A549 (cell line): ENCODE measurements at regions not wholly inside any gene's neighbourhood (a gene's known extent, or its start where the extent isn't known, plus 50 kb on each side); places are given as distances from the start of the nearest gene placed in this dataset.

ENCODE experiments used
- ATAC-seq, 2 experiments: fragments of 200-7000 bp in 1 of 2; fragments of >200 bp in 1 of 2; cut with Nextera tagmentation in 1 of 2; cut with Tn5 transposase in 1 of 2; 3 replicates each; pipeline versions ENCODE4 v1.8.0 to v1.9.1; 2018 to 2020; ENCODE audit warnings: mild to moderate bottlenecking in 1 of 2, moderate library complexity in 1 of 2
- CTCF ChIA-PET: fragments of 300-600 bp; sonication (Branson Sonifier 250); formaldehyde crosslinking; extraction: SDS; loops from one replicate; lab custom pipeline; 2021; ENCODE audit warnings: antibody characterized with exemption, inconsistent platforms; lab: Yijun Ruan, JAX
- POLR2A ChIA-PET: fragments of 350-600 bp; formaldehyde crosslinking; extraction: SDS; loops from one replicate; lab custom pipeline; 2021; ENCODE audit warnings: antibody characterized with exemption, inconsistent platforms; lab: Yijun Ruan, JAX
- DNase-seq, 2 experiments: peaks; one replicate each; pipeline versions ENCODE4 v3.0.0 to v3.0.0-alpha.2; 2011 to 2016; ENCODE audit warnings: low read depth in 1 of 2, low spot score in 1 of 2
- FAIRE-seq: peaks from 2 replicates; lab custom pipeline; 2011; peaks lifted over from hg19 to GRCh38; lab: Jason Lieb, UNC
- H3K27ac ChIP-seq, 2 experiments: fragments of >200 bp; sonication (Bioruptor Twin); formaldehyde crosslinking; 3 replicates each; pipeline ENCODE4 v1.5.1; 2016 to 2017
- H3K4me1 ChIP-seq: fragments of >200 bp; sonication (Bioruptor Twin); formaldehyde crosslinking; 3 replicates; pipeline ENCODE4 v1.6.1; 2016
- H3K4me2 ChIP-seq: fragments of >200 bp; sonication (Bioruptor Twin); formaldehyde crosslinking; 3 replicates; pipeline ENCODE4 v1.6.1; 2016
- H3K4me3 ChIP-seq: fragments of >200 bp; sonication (Bioruptor Twin); formaldehyde crosslinking; 3 replicates; pipeline ENCODE4 v1.5.1; 2016
- H3K9me3 ChIP-seq: fragments of >200 bp; sonication (Bioruptor Twin); formaldehyde crosslinking; 3 replicates; pipeline ENCODE4 v1.6.1; 2016
- BHLHE40 ChIP-seq: IDR thresholded peaks from 2 replicates; pipeline ENCODE4 v1.6.1; 2012; ENCODE audit warnings: low read depth, low read length, inconsistent platforms
- CBX8 ChIP-seq: fragments of 200-600 bp; sonication (generic); IDR thresholded peaks from 2 replicates; pipeline ENCODE4 v1.6.1; 2016
- CEBPB ChIP-seq, 2 experiments: fragments of >200 bp in 1 of 2; sonication (Bioruptor Twin) in 1 of 2; formaldehyde crosslinking in 1 of 2; IDR thresholded peaks; 2 replicates each; pipeline ENCODE4 v1.6.1; 2012 to 2016
- CHD4 ChIP-seq: fragments of 200-600 bp; sonication (generic); IDR thresholded peaks from 2 replicates; pipeline ENCODE4 v1.6.1; 2016; ENCODE audit warnings: antibody characterized with exemption, mild to moderate bottlenecking, borderline replicate concordance
- KDM1A ChIP-seq: fragments of 200-600 bp; sonication (generic); IDR thresholded peaks from 2 replicates; pipeline ENCODE4 v1.6.1; 2016; ENCODE audit warnings: low read depth, mild to moderate bottlenecking
- MAFK ChIP-seq: fragments of 450-650 bp; IDR thresholded peaks from 2 replicates; pipeline ENCODE4 v1.6.1; 2014; ENCODE audit not compliant: partially characterized antibody
- MYC ChIP-seq: IDR thresholded peaks from 2 replicates; pipeline ENCODE4 v1.6.1; 2012; ENCODE audit warnings: mild to moderate bottlenecking, inconsistent platforms, low read length, improper control_type of control experiment, borderline replicate concordance
- PHF8 ChIP-seq: fragments of 200-600 bp; sonication (generic); IDR thresholded peaks from 2 replicates; pipeline ENCODE4 v1.6.1; 2016; ENCODE audit warnings: low read depth, mild to moderate bottlenecking, antibody characterized with exemption, moderate library complexity, borderline replicate concordance
- SMC3 ChIP-seq: fragments of >200 bp; sonication (Bioruptor Twin); formaldehyde crosslinking; IDR thresholded peaks from 3 replicates; pipeline ENCODE4 v1.6.1; 2018; ENCODE audit warnings: inconsistent platforms
- SREBF2 ChIP-seq: fragments of 450-650 bp; IDR thresholded peaks from 2 replicates; pipeline ENCODE4 v1.6.1; 2014; ENCODE audit warnings: mild to moderate bottlenecking, moderate library complexity
- TFCP2L1 ChIP-seq: fragments of 250-450 bp; sonication (Bioruptor Pico); IDR thresholded peaks from 2 replicates; pipeline ENCODE4 v1.5.0; 2021; ENCODE audit warnings: mild to moderate bottlenecking
- TP53 ChIP-seq: fragments of 250-450 bp; sonication (Bioruptor Pico); IDR thresholded peaks from 2 replicates; pipeline ENCODE4 v1.5.0; 2021; ENCODE audit warnings: mild to moderate bottlenecking, moderate library complexity
- ZC3H11A ChIP-seq: fragments of 450-650 bp; IDR thresholded peaks from 2 replicates; pipeline ENCODE4 v1.6.1; 2014; ENCODE audit warnings: antibody characterized with exemption, mild to moderate bottlenecking
- WGBS: methylation state at CpG from one replicate; pipeline ENCODE4 v1.1.6; 2017; ENCODE audit errors: missing lambda C conversion rate; 5-methylcytosine and 5-hydroxymethylcytosine counted together
- TF ChIP-seq, protein P1 (sequence below): IDR thresholded peaks from 2 replicates; pipeline ENCODE4 v1.6.1; 2012; ENCODE audit warnings: low read depth, borderline replicate concordance
- TF ChIP-seq, protein P2 (sequence below): fragments of 450-650 bp; IDR thresholded peaks from 2 replicates; pipeline ENCODE4 v1.6.1; 2014; ENCODE audit warnings: antibody characterized with exemption
- TF ChIP-seq, protein P3 (sequence below): IDR thresholded peaks from 2 replicates; pipeline ENCODE4 v1.6.1; 2012
- TF ChIP-seq, protein P4 (sequence below): fragments of >200 bp; sonication (Bioruptor Twin); formaldehyde crosslinking; IDR thresholded peaks from 3 replicates; pipeline ENCODE4 v1.6.1; 2016
- TF ChIP-seq, protein P5 (sequence below): fragments of >200 bp; sonication (Bioruptor Twin); formaldehyde crosslinking; IDR thresholded peaks from 2 replicates; pipeline ENCODE4 v1.6.1; 2016

DNA sequence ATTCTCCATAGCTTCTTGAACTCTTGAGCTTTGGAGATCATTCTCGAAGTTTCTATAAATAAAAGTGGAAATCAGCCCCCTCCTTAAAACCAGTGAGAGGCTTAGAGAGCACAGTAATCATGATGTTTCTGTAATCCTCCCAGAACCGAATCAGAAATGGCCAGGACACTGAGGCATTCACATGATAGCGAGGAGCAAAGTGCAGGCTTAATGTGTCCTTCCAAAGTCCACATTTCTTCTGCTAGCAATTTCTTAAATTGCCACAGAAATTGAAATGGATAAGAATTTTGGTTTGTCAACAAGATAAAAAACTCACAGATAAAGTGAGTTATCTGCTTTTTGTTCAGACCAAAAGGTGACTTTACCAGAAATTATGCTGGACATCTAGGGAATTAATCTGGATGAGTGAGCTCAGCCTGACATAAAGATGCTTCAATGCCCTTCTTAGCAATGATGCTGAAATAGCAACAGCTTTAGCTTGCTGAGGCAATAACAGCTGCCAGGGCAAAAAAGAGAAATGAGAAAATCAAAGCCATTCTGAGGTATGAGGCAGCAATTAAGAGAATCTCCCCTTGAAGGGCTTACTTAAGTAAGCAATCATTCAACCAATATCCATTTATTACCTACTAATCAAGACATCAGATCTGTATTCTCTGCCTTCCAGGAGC lies 82.4 kb upstream of the PHLPP1 start (continued):
- TF ChIP-seq CBX8 (no peak), SMC3 (no peak)

DNA sequence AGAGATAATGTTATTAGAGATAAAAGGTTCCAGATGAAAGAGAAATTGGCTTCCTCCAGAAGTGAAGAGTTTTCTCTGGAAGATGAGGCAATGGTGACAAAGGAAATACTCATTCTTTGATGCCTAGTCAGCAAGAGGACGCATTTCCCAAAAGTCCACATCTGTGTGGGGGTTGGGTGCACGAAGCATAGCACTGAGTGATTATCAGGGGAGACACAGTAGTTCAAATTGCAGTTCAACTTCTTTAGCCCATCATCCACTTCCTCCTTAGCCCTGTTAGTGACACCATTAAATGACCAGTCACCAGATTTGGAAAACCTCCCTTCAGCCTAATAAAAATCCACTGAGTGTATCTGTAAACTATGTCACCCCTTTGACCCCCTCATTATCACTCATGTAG lies 80.9 kb upstream of the PHLPP1 start:
- TF ChIP-seq, protein P1, sequence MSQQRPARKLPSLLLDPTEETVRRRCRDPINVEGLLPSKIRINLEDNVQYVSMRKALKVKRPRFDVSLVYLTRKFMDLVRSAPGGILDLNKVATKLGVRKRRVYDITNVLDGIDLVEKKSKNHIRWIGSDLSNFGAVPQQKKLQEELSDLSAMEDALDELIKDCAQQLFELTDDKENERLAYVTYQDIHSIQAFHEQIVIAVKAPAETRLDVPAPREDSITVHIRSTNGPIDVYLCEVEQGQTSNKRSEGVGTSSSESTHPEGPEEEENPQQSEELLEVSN: no peak
- TF ChIP-seq, protein P2, sequence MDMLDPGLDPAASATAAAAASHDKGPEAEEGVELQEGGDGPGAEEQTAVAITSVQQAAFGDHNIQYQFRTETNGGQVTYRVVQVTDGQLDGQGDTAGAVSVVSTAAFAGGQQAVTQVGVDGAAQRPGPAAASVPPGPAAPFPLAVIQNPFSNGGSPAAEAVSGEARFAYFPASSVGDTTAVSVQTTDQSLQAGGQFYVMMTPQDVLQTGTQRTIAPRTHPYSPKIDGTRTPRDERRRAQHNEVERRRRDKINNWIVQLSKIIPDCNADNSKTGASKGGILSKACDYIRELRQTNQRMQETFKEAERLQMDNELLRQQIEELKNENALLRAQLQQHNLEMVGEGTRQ: no peak
- TF ChIP-seq TP53 (CRISPR knock-in tag) (no peak), CHD4 (no peak), BHLHE40 (no peak), SREBF2 (no peak), KDM1A (no peak), PHF8 (no peak), MYC (no peak), MAFK (no peak), ZC3H11A (no peak)
- TF ChIP-seq, protein P3, sequence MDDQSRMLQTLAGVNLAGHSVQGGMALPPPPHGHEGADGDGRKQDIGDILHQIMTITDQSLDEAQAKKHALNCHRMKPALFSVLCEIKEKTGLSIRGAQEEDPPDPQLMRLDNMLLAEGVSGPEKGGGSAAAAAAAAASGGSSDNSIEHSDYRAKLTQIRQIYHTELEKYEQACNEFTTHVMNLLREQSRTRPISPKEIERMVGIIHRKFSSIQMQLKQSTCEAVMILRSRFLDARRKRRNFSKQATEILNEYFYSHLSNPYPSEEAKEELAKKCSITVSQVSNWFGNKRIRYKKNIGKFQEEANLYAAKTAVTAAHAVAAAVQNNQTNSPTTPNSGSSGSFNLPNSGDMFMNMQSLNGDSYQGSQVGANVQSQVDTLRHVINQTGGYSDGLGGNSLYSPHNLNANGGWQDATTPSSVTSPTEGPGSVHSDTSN: no peak
- TF ChIP-seq, protein P4, sequence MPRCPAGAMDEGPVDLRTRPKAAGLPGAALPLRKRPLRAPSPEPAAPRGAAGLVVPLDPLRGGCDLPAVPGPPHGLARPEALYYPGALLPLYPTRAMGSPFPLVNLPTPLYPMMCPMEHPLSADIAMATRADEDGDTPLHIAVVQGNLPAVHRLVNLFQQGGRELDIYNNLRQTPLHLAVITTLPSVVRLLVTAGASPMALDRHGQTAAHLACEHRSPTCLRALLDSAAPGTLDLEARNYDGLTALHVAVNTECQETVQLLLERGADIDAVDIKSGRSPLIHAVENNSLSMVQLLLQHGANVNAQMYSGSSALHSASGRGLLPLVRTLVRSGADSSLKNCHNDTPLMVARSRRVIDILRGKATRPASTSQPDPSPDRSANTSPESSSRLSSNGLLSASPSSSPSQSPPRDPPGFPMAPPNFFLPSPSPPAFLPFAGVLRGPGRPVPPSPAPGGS: no peak
- TF ChIP-seq, all 56 proteins: peak for 0
- DNase-seq (no peak), ATAC-seq (no peak), FAIRE-seq (no peak)
- POLR2A ChIA-PET: no interaction called here
- CTCF ChIA-PET: interaction anchor here (1.0 to 1.3 kb wide), 2 partner anchors 11 to 48 kb away, joined by 3 to 4 read pairs; no protein-coding TSS in a partner anchor
- H3K27ac ChIP-seq: no peak overlapping the region
- peaks cover 3% of the 10 kb centered on the region; the same call in 1 of the 3 replicates for H3K4me1 ChIP-seq
- no peak overlapping the region for H3K4me3 ChIP-seq
- no peak overlapping the region for H3K4me2 ChIP-seq
- 39% methylated on average over 2 of the region's 2 CpGs for WGBS
- H3K9me3 ChIP-seq: no peaks in the 10 kb centered on the region

DNA sequence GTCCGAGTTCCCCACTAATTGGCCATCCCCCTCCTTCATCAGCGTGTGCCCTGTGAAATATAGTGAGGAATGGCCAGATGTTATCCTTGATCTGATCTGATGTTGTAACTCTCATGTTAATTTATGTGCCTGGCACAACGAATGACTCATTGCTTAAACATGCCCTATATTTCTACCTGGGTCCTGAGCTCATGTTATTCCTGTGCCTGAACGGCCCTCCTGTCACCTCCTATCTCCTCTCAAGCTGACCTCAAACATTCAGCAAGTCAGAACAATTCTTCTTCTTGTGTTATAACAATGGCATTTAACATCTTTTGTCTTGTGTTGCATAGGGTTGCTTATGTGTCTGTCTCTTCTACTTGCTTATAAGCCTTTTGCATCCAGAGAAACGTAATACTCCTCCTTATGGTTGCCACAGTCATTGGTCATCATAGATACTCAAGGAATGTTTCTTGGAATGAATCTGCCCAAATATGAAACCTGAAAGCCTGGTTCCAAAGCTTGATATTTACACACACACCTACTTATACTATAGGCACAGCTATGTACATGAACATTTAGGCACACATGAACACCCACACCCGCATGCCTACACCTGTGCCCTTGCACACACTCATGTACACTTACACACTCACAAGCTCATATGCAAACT lies 80.2 kb upstream of the PHLPP1 start:
- CTCF ChIA-PET: interaction anchor here (1.0 to 1.3 kb wide), 2 partner anchors 11 to 49 kb away, joined by 3 to 4 read pairs; no protein-coding TSS in a partner anchor
- no peak for FAIRE-seq
- ATAC-seq: no peak
- no peak overlapping the region for H3K27ac ChIP-seq
- no peak for TF ChIP-seq CEBPB (IDR thresholded peaks at IDR 0.05)
- no peak for TF ChIP-seq PHF8
- no peak for TF ChIP-seq MAFK
- no peak for TF ChIP-seq SMC3
- no peak for TF ChIP-seq TFCP2L1 (CRISPR knock-in tag)
- TF ChIP-seq, protein P5, sequence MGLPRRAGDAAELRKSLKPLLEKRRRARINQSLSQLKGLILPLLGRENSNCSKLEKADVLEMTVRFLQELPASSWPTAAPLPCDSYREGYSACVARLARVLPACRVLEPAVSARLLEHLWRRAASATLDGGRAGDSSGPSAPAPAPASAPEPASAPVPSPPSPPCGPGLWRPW: no peak
- TF ChIP-seq, protein P3: no peak
- POLR2A ChIA-PET: no interaction called here
- H3K4me3 ChIP-seq: no peak overlapping the region
- H3K4me2 ChIP-seq: no peak overlapping the region
- H3K9me3 ChIP-seq: no peaks in the 10 kb centered on the region
- WGBS: 36% methylated on average over 6 of the region's 6 CpGs
- H3K4me1 ChIP-seq: peaks cover 3% of the 10 kb centered on the region; the same call in 1 of the 3 replicates
- DNase-seq: no peak
